ENCODE measurements at regions not wholly inside any gene's neighbourhood (a gene's known extent, or its start where the extent isn't known, plus 50 kb on each side); places are given as distances from the start of the nearest gene placed in this dataset.

- TF ChIP-seq CTCF (conservative IDR thresholded peaks at IDR 0.05; ENCODE audit: low read depth in 2 of 2) (no peak), JUNB (IDR thresholded peaks at IDR 0.05; ENCODE audit: unreplicated experiment) (no peak), ETS1 (IDR thresholded peaks at IDR 0.05) (no peak), EZH2phosphoT487 (IDR thresholded peaks at IDR 0.05; ENCODE audit: unreplicated experiment) (no peak), EZH2 (IDR thresholded peaks at IDR 0.05; ENCODE audit: low read depth, unreplicated experiment) (no peak), POLR2AphosphoS5 (IDR thresholded peaks at IDR 0.05; ENCODE audit: low read depth) (no peak), CREB1 (CRISPR knock-in tag; IDR thresholded peaks at IDR 0.05; ENCODE audit: low read depth) (no peak), ZNF331 (CRISPR knock-in tag; IDR thresholded peaks at IDR 0.05; ENCODE audit: low read depth) (no peak)
These were observed 133.6 kb upstream of the PRKCQ start for GRCh38 chr10:6713716-6714115.
